MM.1S (cell line): ENCODE measurements at regions not wholly inside any gene's neighbourhood (a gene's known extent, or its start where the extent isn't known, plus 50 kb on each side); places are given as distances from the start of the nearest gene placed in this dataset.

Experiments
- DNase-seq: peaks from one replicate; pipeline ENCODE4 v3.0.0-alpha.2; 2015
- H2AFZ ChIP-seq: fragments of 300-600 bp; sonication (generic); 2 replicates; pipeline ENCODE4 v1.6.0; 2016; ENCODE audit warnings: antibody characterized with exemption, low read length
- H3F3A ChIP-seq: fragments of 300-600 bp; sonication (generic); 2 replicates; pipeline ENCODE4 v1.6.1; 2016; ENCODE audit warnings: mild to moderate bottlenecking, antibody characterized with exemption, low read length, moderate library complexity, mixed read lengths; ENCODE audit not compliant: insufficient read depth
- H3K27ac ChIP-seq: fragments of 300-600 bp; sonication (generic); 2 replicates; pipeline ENCODE4 v1.5.1; 2016; ENCODE audit warnings: mild to moderate bottlenecking, low read length
- H3K27me3 ChIP-seq: fragments of 300-600 bp; sonication (generic); replicated peaks from 2 replicates; pipeline ENCODE4 v1.6.0; 2016; ENCODE audit warnings: low read length; ENCODE audit not compliant: insufficient read depth
- H3K36me3 ChIP-seq: fragments of 300-600 bp; sonication (generic); replicated peaks from 2 replicates; pipeline ENCODE4 v1.6.1; 2016; ENCODE audit warnings: mild to moderate bottlenecking, low read length, mixed read lengths; ENCODE audit not compliant: insufficient read depth
- H3K4me1 ChIP-seq: fragments of 300-600 bp; sonication (generic); 2 replicates; pipeline ENCODE4 v1.6.1; 2016; ENCODE audit warnings: low read length, mixed read lengths
- H3K4me2 ChIP-seq: fragments of 300-600 bp; sonication (generic); 2 replicates; pipeline ENCODE4 v1.6.0; 2016; ENCODE audit warnings: low read depth, low read length
- H3K4me3 ChIP-seq: fragments of 300-600 bp; sonication (generic); 2 replicates; pipeline ENCODE4 v1.5.1; 2016; ENCODE audit warnings: low read length, mixed read lengths
- H3K79me2 ChIP-seq: fragments of 300-600 bp; sonication (generic); 2 replicates; pipeline ENCODE4 v1.6.1; 2016; ENCODE audit warnings: mixed run types, low read length, mixed read lengths
- H3K9ac ChIP-seq: fragments of 300-600 bp; sonication (generic); 2 replicates; pipeline ENCODE4 v1.6.1; 2016; ENCODE audit warnings: low read length, mixed read lengths
- H3K9me2 ChIP-seq: fragments of 300-600 bp; sonication (generic); replicated peaks from 2 replicates; pipeline ENCODE4 v1.6.1; 2016; ENCODE audit warnings: mild to moderate bottlenecking, low read length, mixed read lengths; ENCODE audit not compliant: insufficient read depth
- H3K9me3 ChIP-seq: fragments of 300-600 bp; sonication (generic); replicated peaks from 2 replicates; pipeline ENCODE4 v1.6.1; 2016; ENCODE audit warnings: mild to moderate bottlenecking, low read length, mixed read lengths; ENCODE audit not compliant: insufficient read depth
- H4K20me1 ChIP-seq: fragments of 300-600 bp; sonication (generic); 2 replicates; pipeline ENCODE4 v1.6.1; 2016; ENCODE audit warnings: mild to moderate bottlenecking, low read length, moderate library complexity, mixed read lengths; ENCODE audit not compliant: insufficient read depth
- CTCF ChIP-seq: fragments of 300-600 bp; sonication (generic); IDR thresholded peaks from 2 replicates; pipeline ENCODE4 v1.5.1; 2016; ENCODE audit warnings: antibody characterized with exemption, low read length, mixed read lengths
- EZH2 ChIP-seq: fragments of 300-600 bp; sonication (generic); optimal IDR thresholded peaks from 2 replicates; pipeline ENCODE3; 2017; ENCODE audit warnings: low read depth, mild to moderate bottlenecking, antibody characterized with exemption, low read length, mixed read lengths
- EZH2phosphoT487 ChIP-seq: fragments of 300-600 bp; sonication (generic); IDR thresholded peaks from 2 replicates; pipeline ENCODE4 v1.6.1; 2018; ENCODE audit warnings: antibody characterized with exemption, low read length

DNA sequence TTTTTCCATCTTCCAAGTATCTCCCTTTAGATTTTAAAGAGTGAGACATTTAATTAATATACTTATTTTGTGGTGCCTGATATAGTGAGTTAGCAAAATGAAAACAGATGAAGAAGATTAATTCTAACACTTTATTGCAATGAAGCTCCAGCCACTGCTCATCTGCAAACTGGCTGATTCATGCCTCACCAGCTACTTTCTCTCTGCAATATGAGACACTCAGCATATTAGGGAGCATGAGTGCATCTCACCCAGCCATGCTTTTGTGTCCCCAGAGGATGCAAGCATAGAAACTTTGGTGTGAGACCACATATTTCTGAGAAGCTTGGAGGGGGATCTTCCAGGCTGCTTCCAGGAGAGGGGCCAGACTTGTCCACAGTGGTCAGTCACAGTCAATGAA lies 148.6 kb downstream of the BMP4 start:
- Histone ChIP-seq H3K9me2 (no peaks in the 10 kb centered on the region), H3K4me3 (no peak overlapping the region), H3K79me2 (no peaks in the 10 kb centered on the region), H3F3A (no peaks in the 10 kb centered on the region), H3K4me2 (no peak overlapping the region), H3K36me3 (no peaks in the 10 kb centered on the region), H3K27me3 (no peaks in the 10 kb centered on the region), H2AFZ (no peak overlapping the region), H4K20me1 (no peaks in the 10 kb centered on the region), H3K4me1 (no peaks in the 10 kb centered on the region), H3K9ac (no peak overlapping the region), H3K27ac (no peak overlapping the region), H3K9me3 (no peaks in the 10 kb centered on the region)
- DNase-seq = no peak
- TF ChIP-seq EZH2 (no peak), EZH2phosphoT487 (no peak), CTCF (no peak)

DNA sequence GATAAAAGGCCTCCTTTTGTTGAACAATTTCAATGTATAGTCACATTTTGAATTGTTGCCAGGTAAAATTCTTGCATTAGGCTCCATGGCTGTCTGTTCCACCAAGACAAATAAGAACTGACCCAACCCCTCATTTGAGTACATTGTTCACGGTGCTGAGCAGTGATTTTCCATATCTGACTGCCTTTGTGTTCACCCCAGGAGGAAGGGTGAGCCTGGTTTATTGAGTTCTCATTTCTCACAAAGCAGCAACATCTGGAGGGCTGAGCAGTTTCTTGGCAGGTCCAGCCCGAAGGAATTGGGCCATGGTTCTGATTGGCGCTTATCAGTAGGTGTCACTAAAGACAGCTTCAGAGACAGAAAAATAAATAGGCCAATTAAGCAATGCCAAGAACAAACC lies 149.1 kb downstream of the BMP4 start:
- H3K27ac ChIP-seq = no peak overlapping the region
- H3K36me3 ChIP-seq = no peaks in the 10 kb centered on the region
- no peak overlapping the region for H2AFZ ChIP-seq
- H3K4me3 ChIP-seq = no peak overlapping the region
- no peaks in the 10 kb centered on the region for H3K27me3 ChIP-seq
- no peaks in the 10 kb centered on the region for H4K20me1 ChIP-seq
- no peak overlapping the region for H3K9ac ChIP-seq
- H3K4me2 ChIP-seq = no peak overlapping the region
- H3F3A ChIP-seq = no peaks in the 10 kb centered on the region
- no peaks in the 10 kb centered on the region for H3K79me2 ChIP-seq
- no peaks in the 10 kb centered on the region for H3K9me2 ChIP-seq
- no peaks in the 10 kb centered on the region for H3K4me1 ChIP-seq
- no peaks in the 10 kb centered on the region for H3K9me3 ChIP-seq
- DNase-seq = no peak
- TF ChIP-seq CTCF (no peak), EZH2 (no peak), EZH2phosphoT487 (no peak)

DNA sequence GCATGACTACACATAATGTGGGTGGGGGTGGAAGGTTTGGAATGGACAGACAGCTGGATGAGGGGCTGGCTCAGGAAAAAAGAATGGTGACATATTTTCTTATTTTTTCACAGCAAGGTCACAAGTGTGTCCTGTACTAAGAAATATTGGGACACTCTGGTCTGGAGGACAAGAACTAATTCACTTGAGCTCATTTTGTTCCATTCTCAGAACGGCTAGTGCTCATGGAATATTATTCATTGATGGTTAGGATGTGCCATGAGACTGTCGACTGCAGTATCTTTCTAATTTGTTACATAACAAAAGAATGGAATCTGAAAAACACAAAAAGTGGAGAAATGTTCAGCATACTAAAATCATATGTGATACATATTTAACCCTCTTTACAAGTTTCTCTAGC lies 149.5 kb downstream of the BMP4 start:
- no peak overlapping the region for H2AFZ ChIP-seq
- TF ChIP-seq EZH2phosphoT487 (no peak), CTCF (no peak), EZH2 (no peak)
- H3K4me2 ChIP-seq = no peak overlapping the region
- no peaks in the 10 kb centered on the region for H3K36me3 ChIP-seq
- H3K79me2 ChIP-seq = no peaks in the 10 kb centered on the region
- no peaks in the 10 kb centered on the region for H3K9me2 ChIP-seq
- no peaks in the 10 kb centered on the region for H3K9me3 ChIP-seq
- no peak overlapping the region for H3K4me3 ChIP-seq
- H3K4me1 ChIP-seq = no peaks in the 10 kb centered on the region
- no peak for DNase-seq
- H3K27me3 ChIP-seq = no peaks in the 10 kb centered on the region
- no peak overlapping the region for H3K9ac ChIP-seq
- H3K27ac ChIP-seq = no peak overlapping the region
- H3F3A ChIP-seq = no peaks in the 10 kb centered on the region
- H4K20me1 ChIP-seq = no peaks in the 10 kb centered on the region
